ACC112 (cell line): ENCODE measurements at regions not wholly inside any gene's neighbourhood (a gene's known extent, or its start where the extent isn't known, plus 50 kb on each side); places are given as distances from the start of the nearest gene placed in this dataset.

Source experiments
- H2AFZ ChIP-seq: fragments of 200-600 bp; sonication (generic); one replicate; pipeline ENCODE4 v1.6.0; 2017; ENCODE audit warnings: antibody characterized with exemption, low read length; ENCODE audit not compliant: unreplicated experiment
- H3K27ac ChIP-seq: fragments of 200-600 bp; sonication (generic); 2 replicates; pipeline ENCODE4 v1.5.1; 2014; ENCODE audit warnings: low read depth, mild to moderate bottlenecking, antibody characterized with exemption, low read length, moderate library complexity
- H3K27me3 ChIP-seq: fragments of 200-600 bp; sonication (generic); 2 replicates; pipeline ENCODE4 v1.6.1; 2014; ENCODE audit warnings: mild to moderate bottlenecking, antibody characterized with exemption, low read length, moderate library complexity, mixed read lengths; ENCODE audit not compliant: insufficient read depth
- H3K36me3 ChIP-seq: fragments of 200-600 bp; sonication (generic); 2 replicates; pipeline ENCODE4 v1.6.1; 2016; ENCODE audit warnings: mild to moderate bottlenecking, antibody characterized with exemption, low read length, moderate library complexity, mixed read lengths; ENCODE audit not compliant: insufficient read depth
- H3K4me1 ChIP-seq: fragments of 200-600 bp; sonication (generic); one replicate; pipeline ENCODE4 v1.6.1; 2016; ENCODE audit warnings: low read length, mixed read lengths; ENCODE audit not compliant: insufficient read depth, unreplicated experiment, control insufficient read depth
- H3K4me3 ChIP-seq: fragments of 200-600 bp; sonication (generic); 2 replicates; pipeline ENCODE4 v1.5.1; 2014; ENCODE audit warnings: mild to moderate bottlenecking, low read depth, low read length
- H3K79me2 ChIP-seq: fragments of 200-600 bp; sonication (generic); one replicate; pipeline ENCODE4 v1.6.0; 2016; ENCODE audit warnings: low read length; ENCODE audit not compliant: control insufficient read depth, unreplicated experiment, insufficient read depth

DNA sequence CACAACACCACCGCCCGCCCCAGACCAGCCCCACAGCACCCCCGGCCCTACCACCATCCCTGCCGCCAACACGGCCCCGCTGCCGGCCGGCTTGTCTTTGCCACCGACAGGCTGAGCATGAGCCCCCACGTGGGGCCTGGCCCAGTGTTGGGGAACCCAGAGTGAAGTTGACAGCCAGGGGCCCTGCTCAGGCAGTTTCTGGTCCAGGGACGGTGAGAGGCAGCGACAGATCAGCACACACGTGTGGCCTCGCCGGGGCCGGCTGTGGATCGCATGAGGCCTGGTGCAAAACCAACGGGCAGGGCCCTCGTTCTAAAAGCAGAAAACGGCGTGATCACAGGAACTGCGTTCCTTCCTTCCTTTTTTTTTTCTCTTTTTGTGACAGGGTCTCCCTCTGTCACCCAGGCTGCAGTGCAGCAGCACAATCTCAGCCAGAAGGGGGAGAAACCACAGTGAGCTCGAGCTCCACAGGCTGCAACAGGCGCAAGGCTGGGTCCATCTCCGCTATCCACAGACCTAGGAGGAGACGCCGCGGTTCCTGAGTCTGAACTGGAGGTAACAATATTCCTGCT is 50.5 kb upstream of the FBRSL1 start:
- Histone ChIP-seq H3K4me1 (no peaks in the 10 kb centered on the region), H3K27ac (no peak overlapping the region), H2AFZ (no peak overlapping the region), H3K4me3 (no peak overlapping the region), H3K79me2 (no peaks in the 10 kb centered on the region), H3K27me3 (peaks cover 31% of the 10 kb centered on the region), H3K36me3 (no peaks in the 10 kb centered on the region)

DNA sequence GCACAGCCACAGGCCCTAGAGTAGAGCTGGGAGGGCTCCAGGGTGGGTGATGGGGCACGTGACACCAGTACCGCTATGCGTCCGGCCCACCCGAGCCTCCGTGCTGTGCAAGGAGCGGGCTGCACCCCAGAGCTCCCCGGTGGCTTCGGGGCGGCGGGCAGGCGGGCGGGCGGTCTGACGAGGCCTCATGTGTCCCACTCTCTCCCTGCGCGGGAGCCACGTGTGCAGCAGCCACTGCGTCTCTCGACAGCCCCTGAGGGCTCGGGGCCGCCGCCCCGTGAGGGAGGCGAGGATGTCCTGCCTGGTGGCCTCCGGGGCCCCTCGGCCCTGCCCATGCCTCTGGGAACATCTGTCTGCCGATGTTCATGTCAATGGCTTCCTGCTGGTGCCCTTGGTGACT is 51.2 kb upstream of the FBRSL1 start:
- H3K27ac ChIP-seq, result no peak overlapping the region
- H3K4me1 ChIP-seq, result no peaks in the 10 kb centered on the region
- H3K79me2 ChIP-seq, result no peaks in the 10 kb centered on the region
- peaks cover 34% of the 10 kb centered on the region for H3K27me3 ChIP-seq
- no peaks in the 10 kb centered on the region for H3K36me3 ChIP-seq
- no peak overlapping the region for H3K4me3 ChIP-seq
- no peak overlapping the region for H2AFZ ChIP-seq

- no peak overlapping the region for H3K27ac ChIP-seq
- no peak overlapping the region for H2AFZ ChIP-seq
- no peaks in the 10 kb centered on the region for H3K36me3 ChIP-seq
- H3K27me3 ChIP-seq, result peaks cover 35% of the 10 kb centered on the region
- no peaks in the 10 kb centered on the region for H3K79me2 ChIP-seq
- H3K4me1 ChIP-seq, result no peaks in the 10 kb centered on the region
- no peak overlapping the region for H3K4me3 ChIP-seq
Measured at GRCh38 chr12:132437943-132438700, 51.8 kb upstream of the FBRSL1 start.

GRCh38 chr12:132437252-132437932 is 52.6 kb upstream of the FBRSL1 start:
- Histone ChIP-seq H3K27ac (no peak overlapping the region), H3K4me3 (no peak overlapping the region)

DNA sequence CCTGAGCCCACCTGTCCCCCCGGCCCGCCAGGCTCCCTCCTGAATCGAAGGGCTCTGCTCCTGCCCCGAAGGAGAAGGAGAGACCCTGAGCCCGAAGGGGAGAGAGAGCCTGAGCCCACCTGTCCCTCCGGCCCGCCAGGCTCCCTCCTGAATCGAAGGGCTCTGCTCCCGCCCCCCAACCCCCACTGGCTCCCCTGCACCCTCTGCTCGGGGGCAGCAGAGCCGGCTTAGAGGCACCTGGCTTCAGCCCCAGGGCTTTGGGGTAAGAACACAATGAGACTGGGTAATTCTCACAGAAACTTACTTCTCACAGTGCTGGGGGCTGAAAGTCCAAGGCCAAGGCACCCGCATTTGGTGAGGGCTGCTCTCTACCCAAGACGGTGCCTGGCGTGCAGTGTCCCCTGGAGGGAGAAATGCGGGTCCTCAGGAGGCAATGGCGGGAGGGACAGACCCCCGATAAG is 53.1 kb upstream of the FBRSL1 start:
- Histone ChIP-seq H3K4me3 (no peak overlapping the region), H3K36me3 (no peaks in the 10 kb centered on the region), H3K79me2 (no peaks in the 10 kb centered on the region), H2AFZ (no peak overlapping the region), H3K27ac (no peak overlapping the region), H3K4me1 (no peaks in the 10 kb centered on the region), H3K27me3 (peaks cover 42% of the 10 kb centered on the region)

More at GRCh38 chr12:132437252-132437932, 52.6 kb upstream of the FBRSL1 start:
- H3K36me3 ChIP-seq, result no peaks in the 10 kb centered on the region
- H3K4me1 ChIP-seq, result no peaks in the 10 kb centered on the region
- H3K27me3 ChIP-seq, result peaks cover 41% of the 10 kb centered on the region
- H3K79me2 ChIP-seq, result no peaks in the 10 kb centered on the region
- no peak overlapping the region for H2AFZ ChIP-seq

GRCh38 chr12:132435486-132436187 is 54.3 kb upstream of the FBRSL1 start:
- Histone ChIP-seq H3K27ac (no peak overlapping the region), H3K27me3 (peaks cover 42% of the 10 kb centered on the region), H3K4me1 (no peaks in the 10 kb centered on the region), H3K79me2 (no peaks in the 10 kb centered on the region), H2AFZ (no peak overlapping the region), H3K36me3 (no peaks in the 10 kb centered on the region), H3K4me3 (no peak overlapping the region)

DNA sequence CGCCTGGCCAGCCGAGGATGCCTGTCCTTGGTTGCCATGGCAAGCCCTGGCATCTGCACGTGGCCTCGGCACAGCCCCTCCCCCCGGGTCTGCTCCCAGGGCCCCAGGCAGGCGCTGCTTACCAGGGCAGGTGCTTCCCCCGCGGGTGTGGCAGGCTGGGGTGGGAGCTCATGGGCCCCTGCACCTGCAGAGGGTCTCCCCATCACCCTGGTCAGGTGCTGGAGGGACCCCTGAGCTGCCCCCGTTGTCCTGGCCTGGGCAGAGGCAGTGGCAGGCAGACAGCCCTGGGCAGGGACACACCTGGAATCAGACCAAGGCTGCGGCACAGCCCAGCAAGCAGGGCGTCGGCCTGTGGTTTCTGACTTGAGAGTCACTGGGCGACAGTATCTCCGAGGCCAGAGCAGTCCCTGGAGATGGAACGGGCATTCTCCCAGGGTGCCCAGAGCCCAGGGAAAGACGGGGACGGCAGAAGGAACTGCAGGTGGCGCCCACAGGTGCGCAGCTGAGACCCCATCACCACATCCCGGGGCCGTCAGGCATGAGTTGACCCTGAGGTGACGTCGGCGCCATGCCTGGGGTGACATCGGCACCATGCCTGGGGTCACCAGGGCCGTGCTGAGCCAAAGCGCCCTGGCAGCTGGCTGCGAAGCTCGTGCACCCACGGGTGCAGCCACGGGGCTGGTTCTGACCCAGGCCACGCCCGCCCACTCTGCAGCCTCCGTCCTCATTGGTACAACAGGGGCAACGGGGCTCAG is 56.1 kb upstream of the FBRSL1 start:
- peaks cover 42% of the 10 kb centered on the region for H3K27me3 ChIP-seq
- H3K27ac ChIP-seq, result no peak overlapping the region
- H3K79me2 ChIP-seq, result no peaks in the 10 kb centered on the region
- H3K4me1 ChIP-seq, result no peaks in the 10 kb centered on the region
- no peak overlapping the region for H3K4me3 ChIP-seq
- no peaks in the 10 kb centered on the region for H3K36me3 ChIP-seq
- no peak overlapping the region for H2AFZ ChIP-seq

GRCh38 chr12:132432721-132433577 is 57.0 kb upstream of the FBRSL1 start:
- no peak overlapping the region for H3K4me3 ChIP-seq
- no peak overlapping the region for H3K27ac ChIP-seq
- no peaks in the 10 kb centered on the region for H3K36me3 ChIP-seq
- H3K79me2 ChIP-seq, result no peaks in the 10 kb centered on the region
- H3K27me3 ChIP-seq, result peaks cover 36% of the 10 kb centered on the region
- H2AFZ ChIP-seq, result no peak overlapping the region
- H3K4me1 ChIP-seq, result no peaks in the 10 kb centered on the region

- Histone ChIP-seq H3K4me3 (no peak overlapping the region), H3K27me3 (peaks cover 31% of the 10 kb centered on the region)
Measured at GRCh38 chr12:132432126-132432705, 57.7 kb upstream of the FBRSL1 start.

More at GRCh38 chr12:132432126-132432705, 57.7 kb upstream of the FBRSL1 start:
- H2AFZ ChIP-seq, result no peak overlapping the region
- no peaks in the 10 kb centered on the region for H3K36me3 ChIP-seq
- H3K27ac ChIP-seq, result no peak overlapping the region
- no peaks in the 10 kb centered on the region for H3K79me2 ChIP-seq
- no peaks in the 10 kb centered on the region for H3K4me1 ChIP-seq
